Limb (tissue), 2 donors: ENCODE measurements at regions not wholly inside any gene's neighbourhood (a gene's known extent, or its start where the extent isn't known, plus 50 kb on each side); places are given as distances from the start of the nearest gene placed in this dataset.
"Not testable (repeated sequence)": the region's sequence is repeated elsewhere in the genome, so short reads cannot be mapped to it uniquely, and the experiment has no call there.

Experiments
- DNase-seq, 2 donors: peaks; one replicate each; pipeline ENCODE4 v3.0.0-alpha.2; 2016; ENCODE audit errors: extremely low spot score in 2 of 2

- no peak for DNase-seq
Observed at GRCh38 chr2:2505604-2506003, 174.5 kb upstream of the MYT1L start.

DNA sequence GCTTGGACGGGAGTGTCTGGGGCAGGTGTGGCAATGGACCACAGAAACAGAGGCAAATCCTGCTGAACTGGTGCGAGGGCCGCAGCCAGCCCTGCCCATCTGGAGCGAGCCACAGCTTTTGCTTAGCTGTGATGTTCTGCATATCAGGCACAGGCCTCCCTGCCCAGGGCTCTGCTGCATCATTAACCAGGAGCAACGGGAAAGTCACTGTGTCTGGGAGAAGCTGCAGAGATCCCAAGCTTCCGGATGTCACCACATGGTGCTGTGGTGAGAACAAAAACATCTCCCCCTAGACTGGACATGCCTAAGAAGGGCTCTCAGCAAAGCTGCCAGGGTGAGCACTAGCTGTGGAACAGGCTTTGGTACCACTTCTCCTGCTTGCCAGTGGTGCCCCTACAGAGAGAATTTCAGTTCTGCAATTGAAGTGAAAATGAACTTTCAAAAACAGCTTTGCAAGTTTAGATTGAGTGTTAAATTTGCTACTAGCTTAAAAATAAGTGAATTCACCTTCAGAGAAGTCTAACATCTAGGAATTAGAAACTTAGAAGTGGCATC lies 172.9 kb upstream of the MYT1L start:
- DNase-seq = no peak

GRCh38 chr2:2502201-2502549 lies 171.1 kb upstream of the MYT1L start:
- no peak for DNase-seq

GRCh38 chr2:2501454-2502200 lies 170.6 kb upstream of the MYT1L start:
- DNase-seq = no peak

DNA sequence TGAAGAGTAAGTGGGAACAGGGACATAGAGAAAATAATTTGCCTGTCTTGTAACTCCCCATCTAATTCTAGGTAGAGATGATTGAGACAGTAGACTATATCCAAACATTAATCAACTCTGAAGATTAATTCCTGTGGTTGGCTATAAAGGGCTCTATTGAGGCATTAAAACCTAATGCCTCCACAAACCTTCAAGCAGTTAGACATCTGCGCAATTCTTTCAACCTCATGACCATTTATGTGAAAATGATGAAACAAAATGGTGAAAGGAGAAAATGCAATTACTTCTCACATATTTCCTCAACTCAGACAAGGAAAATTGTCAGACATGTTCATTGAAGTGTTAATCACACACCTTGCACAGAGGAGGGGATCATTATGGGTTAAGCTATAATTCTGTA lies 164.5 kb upstream of the MYT1L start:
- no peak for DNase-seq

DNA sequence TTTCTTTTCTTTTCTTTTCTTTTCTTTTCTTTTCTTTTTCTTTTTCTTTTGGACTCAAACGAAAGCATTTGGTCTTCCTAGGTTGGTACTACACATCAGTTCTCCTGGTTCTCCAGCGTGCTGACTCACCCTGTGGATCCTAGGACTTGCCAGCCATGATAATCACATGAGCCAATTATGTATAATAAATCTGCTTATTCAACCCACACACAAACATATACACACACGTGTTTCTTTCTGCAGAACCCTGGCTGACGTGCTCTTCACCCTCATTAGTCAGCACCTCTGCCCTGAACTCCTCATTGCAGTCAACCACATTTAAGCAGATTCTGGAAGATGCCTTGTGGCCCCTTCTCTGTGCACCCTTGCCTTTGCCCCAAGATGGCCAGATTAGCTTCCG lies 162.4 kb upstream of the MYT1L start:
- no peak for DNase-seq

GRCh38 chr2:2492800-2493199 lies 161.7 kb upstream of the MYT1L start:
- DNase-seq = no peak

GRCh38 chr2:2491964-2492363 lies 160.9 kb upstream of the MYT1L start:
- no peak for DNase-seq

DNA sequence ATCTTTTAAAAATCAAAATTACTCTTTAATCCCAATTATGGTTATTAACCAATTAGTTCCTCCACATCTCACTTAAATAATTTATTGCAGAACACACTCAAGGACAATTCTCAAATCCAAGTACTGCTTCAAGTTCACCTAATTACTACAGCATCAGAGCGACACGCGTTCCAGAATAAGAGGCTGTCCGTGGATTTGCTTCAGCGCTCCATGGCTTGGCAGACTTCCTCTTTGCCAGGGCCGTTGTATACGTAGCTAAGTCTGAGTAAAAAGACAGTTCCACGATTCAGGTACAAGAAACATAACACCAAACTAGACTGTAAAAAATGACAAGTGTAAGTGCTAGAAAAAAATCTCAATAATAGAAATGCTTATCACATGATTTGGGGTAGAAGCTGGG lies 153.2 kb upstream of the MYT1L start:
- no peak for DNase-seq

GRCh38 chr2:2482851-2483250 lies 151.8 kb upstream of the MYT1L start:
- DNase-seq = no peak

GRCh38 chr2:2472881-2473280 lies 141.8 kb upstream of the MYT1L start:
- DNase-seq = no peak

- DNase-seq = no peak
Observed at GRCh38 chr2:2472044-2472443, 141.0 kb upstream of the MYT1L start.

GRCh38 chr2:2466534-2466933 lies 135.5 kb upstream of the MYT1L start:
- DNase-seq = no peak

DNA sequence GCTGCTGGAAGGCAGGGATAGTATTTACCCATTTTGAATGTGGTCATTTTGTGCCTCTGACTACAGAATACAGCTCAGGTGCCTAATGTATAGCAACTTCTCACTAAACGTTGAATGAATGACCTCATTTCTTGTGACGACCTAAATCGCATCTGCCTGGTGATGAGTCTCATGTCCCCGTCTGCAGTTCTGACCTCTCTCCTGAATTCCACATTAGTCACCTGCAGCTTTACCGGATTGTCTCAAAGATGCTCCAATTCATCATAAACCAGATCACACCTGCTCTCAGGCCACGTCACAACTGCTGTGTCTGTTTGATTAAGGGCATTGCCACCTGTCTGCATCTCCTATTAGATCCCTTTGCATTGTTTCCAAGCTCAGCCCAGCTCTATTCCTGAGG lies 133.6 kb upstream of the MYT1L start:
- DNase-seq = no peak

DNA sequence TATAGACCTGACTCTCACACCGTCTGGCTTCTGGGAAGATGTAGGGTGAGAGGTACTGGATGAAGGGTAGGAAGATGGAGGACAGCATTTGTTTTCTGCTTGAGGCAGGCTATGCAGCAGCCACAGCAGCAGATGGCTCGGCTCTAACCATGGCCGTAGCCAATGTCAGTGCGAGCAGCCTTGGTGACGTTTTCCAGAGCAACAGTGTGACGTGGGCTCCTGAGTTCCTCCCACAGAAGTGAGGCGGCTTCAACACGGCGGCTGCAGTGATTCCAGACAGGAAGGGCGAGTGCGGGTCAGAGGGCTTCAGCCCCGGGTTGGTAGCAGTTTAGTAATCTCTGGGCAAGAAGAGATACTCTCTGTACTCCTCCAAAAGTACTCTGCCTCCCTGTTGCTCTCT lies 133.0 kb upstream of the MYT1L start:
- peak in 1 of 2 donors; percentile 36 for DNase-seq

- DNase-seq = no peak
Observed at GRCh38 chr2:2456721-2457120, 125.6 kb upstream of the MYT1L start.

GRCh38 chr2:2455151-2455550 lies 124.1 kb upstream of the MYT1L start:
- DNase-seq = no peak

DNA sequence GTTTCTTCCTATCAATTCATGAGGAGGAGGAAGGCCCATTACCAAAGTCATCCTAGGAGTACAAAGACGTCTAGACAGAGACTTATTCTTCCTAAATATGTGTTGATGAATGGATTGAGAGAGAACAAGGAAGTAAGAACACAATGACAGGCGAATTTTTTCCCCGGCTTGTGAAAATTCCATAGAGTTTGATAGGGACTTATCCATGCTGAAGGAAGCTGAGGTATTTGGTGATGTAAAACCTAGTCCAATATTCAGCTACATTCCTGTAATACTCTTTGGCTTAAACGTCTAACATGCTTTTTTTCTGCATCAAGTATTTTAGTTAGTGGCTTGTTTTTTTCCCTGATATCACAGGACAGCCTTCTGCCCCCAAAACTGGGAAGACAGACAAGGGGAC lies 121.9 kb upstream of the MYT1L start:
- no peak for DNase-seq

DNA sequence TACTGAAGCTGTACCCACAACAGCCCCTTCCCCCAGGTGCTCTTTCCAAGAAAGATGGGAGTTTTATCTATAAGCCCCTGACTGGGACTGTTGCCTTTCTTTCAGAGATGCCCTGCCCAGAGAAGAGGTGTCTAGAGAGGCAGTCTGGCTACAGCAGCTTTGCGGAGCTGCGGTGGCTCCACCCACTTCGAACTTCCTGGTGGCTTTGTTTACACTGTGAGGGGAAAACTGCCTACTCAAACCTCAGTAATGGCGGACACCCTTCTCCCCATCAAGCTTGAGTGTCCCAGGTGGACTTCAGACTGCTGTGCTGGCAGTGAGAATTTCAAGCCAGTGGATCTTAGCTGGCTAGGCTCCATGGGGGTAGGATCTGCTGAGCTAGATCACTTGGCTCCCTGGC lies 120.2 kb upstream of the MYT1L start:
- DNase-seq = not testable (repeated sequence)

- no peak for DNase-seq
Observed at GRCh38 chr2:2448178-2448577, 117.1 kb upstream of the MYT1L start.

DNA sequence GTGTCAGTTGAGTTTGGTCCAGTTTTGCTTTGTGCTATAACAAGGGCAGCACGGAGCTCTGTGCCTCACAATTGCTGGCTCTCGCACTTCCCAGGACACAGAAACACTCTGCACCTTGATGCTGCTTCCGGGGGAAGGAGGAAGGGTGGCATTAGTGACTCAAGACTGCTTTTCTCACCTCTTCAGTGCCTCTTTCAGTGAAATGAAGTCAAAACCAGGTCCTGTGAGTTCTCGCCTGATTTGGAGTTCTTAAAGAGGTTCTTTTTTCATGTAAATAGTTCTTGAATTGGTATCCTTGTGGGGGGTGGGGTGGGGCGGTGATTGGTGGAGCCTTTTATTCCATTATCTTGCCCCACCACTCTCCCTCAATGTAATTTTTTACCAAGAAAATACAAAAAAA lies 91.5 kb upstream of the MYT1L start:
- DNase-seq = no peak

DNA sequence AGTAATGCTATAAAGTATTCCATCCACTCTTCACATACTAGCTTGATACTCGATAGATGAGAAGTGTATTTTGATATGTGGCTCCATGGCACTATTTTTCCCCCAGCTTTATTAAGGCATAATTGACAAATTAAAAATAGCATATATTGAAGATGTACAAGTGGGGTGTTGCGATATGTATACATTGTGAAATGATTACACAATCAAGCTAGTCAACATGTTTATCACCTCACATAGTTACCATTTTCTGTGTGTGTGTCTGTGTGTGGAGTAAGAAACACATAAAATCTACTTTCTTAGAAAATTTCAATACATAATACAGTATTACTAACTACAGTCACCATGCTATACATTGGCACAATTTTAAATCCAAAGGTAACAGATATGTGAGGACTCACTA lies 82.5 kb upstream of the MYT1L start:
- DNase-seq = no peak

- no peak for DNase-seq
Observed at GRCh38 chr2:2410987-2411386, 79.9 kb upstream of the MYT1L start.

DNA sequence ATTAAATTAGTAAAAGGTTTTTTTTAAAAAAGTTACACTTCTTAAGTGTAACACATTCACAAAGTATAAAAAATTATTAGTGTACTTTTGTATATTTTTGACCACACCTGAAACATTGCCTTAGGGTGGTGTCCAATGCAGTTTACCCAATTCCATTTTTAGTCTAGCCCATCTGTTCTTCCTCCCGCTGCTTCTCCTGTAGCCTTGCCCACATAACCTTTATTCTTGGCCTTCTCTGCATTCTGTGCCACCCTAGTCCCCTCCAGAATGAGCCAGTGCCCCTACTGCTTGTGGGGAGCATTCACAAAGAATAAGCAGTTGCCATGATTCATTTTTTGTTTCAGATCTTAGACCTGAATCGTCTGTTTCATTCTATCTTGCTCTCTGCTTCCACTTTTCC lies 78.4 kb upstream of the MYT1L start:
- no peak for DNase-seq
